ENCODE measurements at regions not wholly inside any gene's neighbourhood (a gene's known extent, or its start where the extent isn't known, plus 50 kb on each side); places are given as distances from the start of the nearest gene placed in this dataset.
"Not testable (repeated sequence)": the region's sequence is repeated elsewhere in the genome, so short reads cannot be mapped to it uniquely, and the experiment has no call there.

DNA sequence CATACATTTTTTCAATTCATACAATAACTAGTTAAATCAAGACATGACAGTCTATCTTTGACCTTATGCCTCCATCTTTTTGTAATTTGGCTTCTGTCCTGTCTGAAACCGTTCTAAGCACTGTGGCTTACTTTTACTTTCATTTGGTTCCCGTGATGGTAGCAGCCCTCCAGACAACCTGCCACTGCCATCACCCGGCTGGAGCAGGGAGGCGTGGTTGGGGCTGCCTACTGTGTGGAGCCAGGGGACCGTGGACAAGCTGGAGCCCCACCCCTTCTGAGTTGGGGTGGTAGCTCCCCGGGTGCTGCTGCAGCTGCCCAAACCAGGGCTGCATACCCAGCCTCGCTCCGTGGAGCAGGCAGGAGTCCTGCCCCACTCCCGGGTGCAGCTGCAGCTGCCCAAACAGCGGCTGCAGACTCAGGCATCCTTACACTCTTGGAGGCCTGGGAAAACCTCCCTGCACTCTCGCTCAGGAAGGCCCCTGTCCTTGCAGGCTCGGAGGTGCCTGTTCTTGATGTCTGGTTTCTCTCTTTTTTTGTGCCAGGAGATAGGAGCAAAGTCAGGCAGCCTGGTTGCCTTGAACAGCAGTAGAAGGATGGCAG, 312.4 kb downstream of the ANKRD30B start:
- H3K27me3 ChIP-seq (ENCODE audit: control insufficient read depth in 1 of 2, insufficient read depth in 2 of 2, low read length in 2 of 2); intact Hi-C loops (cut with DNase I, micrococcal nuclease); CTCF ChIA-PET; H3K4me3 ChIP-seq (ENCODE audit: low read length); ATAC-seq (ENCODE audit: poor library complexity); H3K27me3 Mint-ChIP-seq; H3K4me3 Mint-ChIP-seq; H3K27ac ChIP-seq (ENCODE audit: low read depth in 1 of 2, low read length in 2 of 2); H3K9me3 ChIP-seq (ENCODE audit: control insufficient read depth in 1 of 2, insufficient read depth in 1 of 2, low read length in 2 of 2); H3K4me1 Mint-ChIP-seq (ENCODE audit: low read depth); H3K27ac Mint-ChIP-seq; H3K36me3 Mint-ChIP-seq (ENCODE audit: low read depth); H3K36me3 ChIP-seq (ENCODE audit: insufficient read depth, low read length); H3K4me1 ChIP-seq (ENCODE audit: insufficient read depth, low read length); POLR2A ChIA-PET; DNase-seq; H3K9me3 Mint-ChIP-seq: not testable (repeated sequence)

DNA sequence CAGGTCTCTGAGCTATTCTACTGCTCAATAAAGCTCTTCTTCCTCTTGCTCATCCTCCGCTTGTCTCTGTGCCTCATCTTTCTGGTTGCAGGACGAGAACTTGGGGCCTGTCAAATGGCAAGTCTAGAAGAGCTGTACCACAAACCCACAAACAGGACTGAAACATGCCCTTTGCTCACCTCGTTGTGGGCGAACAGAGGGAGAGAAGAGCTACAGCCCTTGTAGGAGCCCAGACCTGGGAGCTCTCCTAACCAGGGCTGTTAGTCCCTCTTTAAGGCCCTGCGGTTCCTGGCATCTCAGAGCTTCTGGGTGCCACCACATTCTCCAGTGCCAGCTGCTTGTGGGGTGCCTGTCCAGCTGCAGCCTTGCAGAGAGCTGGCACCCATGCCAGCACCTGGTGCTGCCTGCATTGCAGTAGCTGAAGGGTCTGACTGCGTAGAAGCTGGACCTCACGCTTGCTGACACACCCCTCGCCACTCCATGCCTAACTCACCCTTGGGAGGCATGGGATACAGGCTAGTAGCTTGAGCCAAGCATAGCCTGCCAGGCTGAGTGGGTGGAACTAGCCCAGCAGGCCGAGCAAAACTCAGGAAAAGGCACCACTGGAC, 313.4 kb downstream of the ANKRD30B start:
- H3K36me3 Mint-ChIP-seq (ENCODE audit: low read depth); intact Hi-C loops (cut with DNase I, micrococcal nuclease); H3K9me3 Mint-ChIP-seq; H3K27me3 ChIP-seq (ENCODE audit: control insufficient read depth in 1 of 2, insufficient read depth in 2 of 2, low read length in 2 of 2); POLR2A ChIA-PET; DNase-seq; H3K9me3 ChIP-seq (ENCODE audit: control insufficient read depth in 1 of 2, insufficient read depth in 1 of 2, low read length in 2 of 2); H3K27me3 Mint-ChIP-seq; H3K27ac Mint-ChIP-seq; H3K4me1 Mint-ChIP-seq (ENCODE audit: low read depth); H3K4me3 Mint-ChIP-seq; CTCF ChIA-PET; H3K36me3 ChIP-seq (ENCODE audit: insufficient read depth, low read length); H3K4me3 ChIP-seq (ENCODE audit: low read length); H3K27ac ChIP-seq (ENCODE audit: low read depth in 1 of 2, low read length in 2 of 2); H3K4me1 ChIP-seq (ENCODE audit: insufficient read depth, low read length); ATAC-seq (ENCODE audit: poor library complexity): not testable (repeated sequence)

- H3K4me1 Mint-ChIP-seq (ENCODE audit: low read depth); H3K4me3 ChIP-seq (ENCODE audit: low read length); H3K36me3 Mint-ChIP-seq (ENCODE audit: low read depth); H3K9me3 ChIP-seq (ENCODE audit: control insufficient read depth in 1 of 2, insufficient read depth in 1 of 2, low read length in 2 of 2); H3K27me3 Mint-ChIP-seq; DNase-seq; POLR2A ChIA-PET; H3K4me1 ChIP-seq (ENCODE audit: insufficient read depth, low read length); H3K9me3 Mint-ChIP-seq; H3K4me3 Mint-ChIP-seq; ATAC-seq (ENCODE audit: poor library complexity); H3K27me3 ChIP-seq (ENCODE audit: control insufficient read depth in 1 of 2, insufficient read depth in 2 of 2, low read length in 2 of 2); H3K36me3 ChIP-seq (ENCODE audit: insufficient read depth, low read length); intact Hi-C loops (cut with DNase I, micrococcal nuclease); H3K27ac Mint-ChIP-seq; CTCF ChIA-PET; H3K27ac ChIP-seq (ENCODE audit: low read depth in 1 of 2, low read length in 2 of 2): not testable (repeated sequence)
These were observed 318.5 kb downstream of the ANKRD30B start for GRCh38 chr18:15066434-15066833.

GRCh38 chr18:15071311-15071710, 323.3 kb downstream of the ANKRD30B start:
- H3K4me3 Mint-ChIP-seq; H3K4me1 ChIP-seq (ENCODE audit: insufficient read depth, low read length); H3K27ac Mint-ChIP-seq; H3K4me3 ChIP-seq (ENCODE audit: low read length); POLR2A ChIA-PET; H3K4me1 Mint-ChIP-seq (ENCODE audit: low read depth); DNase-seq; H3K36me3 ChIP-seq (ENCODE audit: insufficient read depth, low read length); H3K9me3 ChIP-seq (ENCODE audit: control insufficient read depth in 1 of 2, insufficient read depth in 1 of 2, low read length in 2 of 2); H3K27ac ChIP-seq (ENCODE audit: low read depth in 1 of 2, low read length in 2 of 2); H3K27me3 ChIP-seq (ENCODE audit: control insufficient read depth in 1 of 2, insufficient read depth in 2 of 2, low read length in 2 of 2); CTCF ChIA-PET; H3K27me3 Mint-ChIP-seq; ATAC-seq (ENCODE audit: poor library complexity); H3K36me3 Mint-ChIP-seq (ENCODE audit: low read depth); intact Hi-C loops (cut with DNase I, micrococcal nuclease); H3K9me3 Mint-ChIP-seq: not testable (repeated sequence)
